ENCODE measurements at regions not wholly inside any gene's neighbourhood (a gene's known extent, or its start where the extent isn't known, plus 50 kb on each side); places are given as distances from the start of the nearest gene placed in this dataset.
"Not testable (repeated sequence)": the region's sequence is repeated elsewhere in the genome, so short reads cannot be mapped to it uniquely, and the experiment has no call there.

DNA sequence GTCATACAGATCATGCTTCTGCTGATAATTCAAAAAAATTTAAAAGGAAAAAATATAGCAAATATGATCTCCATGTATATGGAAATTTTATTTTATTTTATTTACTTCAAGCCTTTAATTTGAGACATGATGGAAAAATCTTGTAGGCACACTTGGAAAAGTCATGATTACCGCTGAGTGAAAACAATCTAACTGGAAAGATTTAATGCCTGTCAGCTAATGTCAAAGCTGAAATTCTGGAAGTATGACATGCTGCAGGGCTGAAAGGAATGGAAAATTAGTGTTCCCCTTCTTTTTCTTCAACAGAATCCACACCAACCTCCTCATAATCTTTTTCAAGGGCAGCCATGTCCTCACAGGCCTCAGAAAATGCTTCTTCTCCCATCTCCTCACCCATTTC, 58.2 kb downstream of the RPRM start:
- no peak for DNase-seq

DNA sequence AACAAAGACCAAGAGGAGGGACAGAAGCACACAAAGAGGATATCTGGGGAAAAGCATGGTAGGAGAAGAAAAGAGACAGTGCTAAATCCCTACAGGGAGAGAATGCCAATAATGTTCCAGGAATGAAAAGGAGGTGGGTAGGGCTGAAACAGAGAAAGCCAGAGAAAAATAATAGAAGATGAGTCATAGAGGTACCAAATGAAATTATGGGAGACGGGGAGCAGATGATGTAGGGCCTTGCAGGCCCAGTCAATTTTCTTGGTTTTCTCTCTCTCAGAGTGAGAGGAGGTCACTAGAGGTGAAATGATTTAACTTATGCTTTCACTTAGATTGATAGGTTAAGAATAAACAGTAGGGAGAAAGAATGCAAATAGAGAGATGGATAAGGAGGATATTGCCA, 61.5 kb downstream of the RPRM start:
- no peak for DNase-seq

DNA sequence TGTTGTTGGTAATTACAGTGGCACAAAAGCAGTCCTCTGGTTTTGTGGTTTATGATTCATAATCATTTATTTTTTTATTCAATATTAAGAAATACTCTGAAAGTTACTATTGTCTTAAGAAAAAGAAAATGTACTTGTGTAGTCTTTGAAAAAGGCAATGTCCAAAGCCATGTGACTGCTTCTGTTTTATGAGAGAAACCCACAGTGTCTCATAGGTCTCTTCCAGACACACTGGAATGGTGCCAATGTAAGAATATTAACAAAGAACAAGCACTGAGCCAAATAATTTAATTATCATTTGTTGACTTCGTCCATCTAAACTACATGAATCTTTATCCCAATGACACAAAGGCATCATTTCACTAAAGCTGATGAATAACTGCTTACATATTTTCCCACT, 62.5 kb downstream of the RPRM start:
- DNase-seq, result no peak

DNA sequence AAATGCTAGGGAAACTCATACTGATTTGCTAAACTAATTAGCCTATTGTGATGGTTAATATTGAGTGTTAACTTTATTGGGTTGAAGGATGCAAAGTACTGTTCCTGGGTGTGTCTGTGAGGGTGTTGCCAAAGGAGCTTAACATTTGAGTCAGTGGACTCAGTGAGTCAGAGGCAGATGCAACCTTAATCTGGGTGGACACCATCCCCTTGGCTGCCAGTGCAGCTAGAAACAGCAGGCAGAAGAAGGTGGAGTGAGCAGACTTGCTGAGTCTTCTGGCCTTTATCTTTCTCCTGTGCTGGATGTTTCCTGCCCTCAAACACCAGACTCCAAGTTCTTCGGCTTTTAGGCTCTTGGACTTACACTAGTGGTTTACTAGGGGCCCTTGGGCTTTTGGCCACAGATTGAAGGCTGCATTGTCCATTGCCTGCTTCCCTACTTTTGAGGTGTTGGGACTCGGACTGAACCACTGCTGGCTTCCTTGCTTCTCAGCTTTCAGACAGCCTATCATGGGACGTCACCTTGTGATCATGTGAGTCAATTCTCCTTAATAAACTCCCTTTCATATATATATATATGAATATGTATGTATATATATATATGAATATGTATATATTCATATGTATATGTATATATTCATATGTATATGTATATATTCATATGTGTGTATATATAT, 69.7 kb downstream of the RPRM start:
- DNase-seq, result no peak

DNA sequence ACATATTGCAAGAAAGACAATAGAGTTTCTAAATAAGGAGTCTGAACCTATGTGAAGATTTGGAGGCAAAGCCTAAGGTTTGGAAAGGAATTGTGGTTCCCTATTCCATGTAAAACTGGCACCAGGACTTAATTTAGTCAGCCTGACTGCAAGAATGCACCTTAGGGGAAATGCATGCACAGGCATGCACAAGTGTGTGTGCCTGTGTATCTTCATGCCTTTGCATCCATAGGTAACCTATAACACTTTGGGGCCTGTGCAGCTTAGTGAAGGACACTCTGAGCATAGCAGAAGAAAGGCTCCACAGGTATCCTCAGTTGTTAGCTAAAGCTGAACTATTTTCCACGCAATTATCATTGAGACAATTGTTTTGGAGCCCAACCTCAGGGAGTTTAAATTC, 73.4 kb downstream of the RPRM start:
- no peak for DNase-seq

DNA sequence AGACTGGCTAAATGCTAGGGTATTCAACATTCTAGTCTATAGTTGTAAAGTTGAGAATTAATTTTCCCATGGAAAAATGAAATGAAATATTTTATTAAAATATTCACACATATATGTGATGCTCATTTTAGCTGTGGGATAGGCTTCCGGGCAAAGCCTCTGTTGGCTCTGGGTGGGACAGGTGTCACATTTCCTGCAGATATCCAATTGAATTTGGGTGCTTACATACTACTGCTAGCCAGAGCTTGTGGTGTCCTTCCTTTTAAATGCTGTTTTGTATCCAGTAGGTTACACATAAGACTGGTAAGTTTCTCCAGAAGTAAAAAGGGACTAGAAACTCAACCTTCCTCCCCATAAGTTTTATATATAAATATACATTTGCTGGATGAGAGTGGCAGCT, 73.8 kb downstream of the RPRM start:
- DNase-seq, result no peak

DNA sequence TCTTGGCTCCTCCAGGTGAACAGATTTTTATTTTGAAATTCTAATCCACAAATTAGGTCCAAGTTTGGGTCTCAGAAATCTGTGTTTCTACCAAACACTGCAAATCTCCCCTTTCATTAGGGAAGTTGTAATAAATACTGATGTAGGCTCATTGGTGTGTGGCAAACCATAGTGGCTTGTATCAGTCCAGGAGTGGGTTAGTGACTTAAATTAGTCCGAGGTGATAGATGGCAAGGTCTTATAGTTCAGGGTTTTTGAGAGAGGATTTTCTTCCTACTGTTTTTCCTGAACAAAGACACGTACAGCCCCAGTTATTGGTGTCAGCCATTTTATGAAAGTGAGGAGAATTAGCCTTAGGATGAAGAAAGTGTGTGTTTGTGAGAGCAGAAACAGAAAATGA, 74.6 kb downstream of the RPRM start:
- DNase-seq, result no peak

DNA sequence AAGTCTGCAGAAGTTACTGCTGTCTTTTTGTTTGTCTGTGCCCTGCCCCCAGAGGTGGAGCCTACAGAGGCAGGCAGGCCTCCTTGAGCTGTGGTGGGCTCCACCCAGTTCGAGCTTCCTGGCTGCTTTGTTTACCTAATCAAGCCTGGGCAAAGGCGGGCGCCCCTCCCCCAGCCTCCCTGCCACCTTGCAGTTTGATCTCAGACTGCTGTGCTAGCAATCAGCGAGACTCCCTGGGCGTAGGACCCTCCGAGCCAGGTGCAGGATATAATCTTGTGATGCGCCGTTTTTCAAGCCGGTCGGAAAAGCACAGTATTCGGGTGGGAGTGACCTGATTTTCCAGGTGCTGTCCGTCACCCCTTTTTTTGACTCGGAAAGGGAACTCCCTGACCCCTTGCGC, 75.2 kb downstream of the RPRM start:
- not testable (repeated sequence) for DNase-seq

DNA sequence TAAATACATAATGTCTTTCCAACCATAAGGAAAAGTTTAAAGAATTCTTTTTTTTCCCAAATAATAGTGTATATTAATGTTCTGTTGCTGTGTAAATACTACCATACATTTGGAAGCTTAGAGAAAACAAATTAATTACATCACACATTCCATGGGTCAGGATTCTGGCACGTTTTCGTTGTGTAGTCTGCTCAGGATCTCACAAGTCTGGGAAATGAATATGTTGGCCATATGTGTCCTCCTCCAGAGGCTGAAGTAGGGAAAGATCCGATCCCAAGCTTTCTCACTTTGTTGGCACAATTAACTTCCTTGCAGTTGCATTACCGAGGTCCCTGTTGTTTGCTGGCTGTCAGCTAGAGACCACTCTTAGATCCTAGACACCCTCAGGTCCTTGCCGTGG, 83.9 kb downstream of the RPRM start:
- no peak for DNase-seq

DNA sequence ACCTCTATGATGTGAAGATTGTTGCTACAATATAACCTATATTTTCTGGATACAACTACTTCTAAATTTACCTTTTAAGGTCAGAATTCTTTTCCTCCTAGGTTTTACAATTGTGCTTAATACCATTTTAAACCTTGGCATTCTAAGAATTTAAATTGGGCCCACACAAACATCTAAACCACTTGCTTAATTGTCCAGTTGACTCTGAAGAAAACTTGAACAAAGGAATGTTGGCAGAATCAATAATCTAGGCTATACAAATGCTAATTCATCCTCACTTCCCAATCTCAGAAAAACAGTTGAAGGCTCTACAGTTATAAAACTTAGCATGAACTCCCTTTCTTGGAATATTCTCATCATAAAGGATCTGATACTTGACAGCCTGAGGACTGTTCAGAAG, 84.3 kb downstream of the RPRM start:
- no peak for DNase-seq

DNA sequence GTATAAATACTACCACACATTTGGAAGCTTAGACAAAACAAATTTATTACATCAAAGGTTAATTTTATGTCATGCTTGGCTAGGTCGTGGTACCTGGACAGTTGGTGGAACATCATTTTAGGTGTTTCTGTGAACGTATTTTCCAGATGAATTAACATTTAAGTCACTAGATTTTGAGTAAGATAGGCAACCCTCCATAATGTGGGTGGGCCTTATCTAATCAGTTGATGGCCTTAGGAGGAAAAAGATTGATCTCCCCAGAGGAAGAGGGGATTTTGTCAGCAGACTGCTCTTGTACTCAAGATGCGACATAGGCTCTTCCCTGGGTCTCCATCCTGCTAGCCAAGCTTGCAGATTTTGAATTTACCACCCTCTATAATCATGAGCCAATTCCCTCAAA, 85.0 kb downstream of the RPRM start:
- no peak for DNase-seq

DNA sequence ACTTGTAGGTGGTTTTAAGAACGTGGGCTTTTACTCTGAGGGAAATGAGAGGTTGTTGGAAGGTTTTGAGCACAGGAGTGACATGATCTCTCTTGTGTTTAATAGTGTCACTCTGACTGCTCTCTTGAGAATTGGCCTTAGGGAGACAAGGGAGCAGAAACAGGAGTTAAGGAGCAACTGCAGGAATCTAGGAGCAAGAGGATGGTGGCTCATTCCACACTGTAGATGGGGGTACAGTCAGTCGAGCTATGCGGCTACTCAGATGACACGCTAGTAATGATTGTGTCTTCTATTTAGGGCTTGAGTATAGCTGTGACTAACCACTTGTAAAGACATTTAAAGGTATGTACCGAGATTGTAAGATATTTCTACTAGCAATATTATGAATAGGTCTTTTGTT, 87.4 kb downstream of the RPRM start:
- no peak for DNase-seq

DNA sequence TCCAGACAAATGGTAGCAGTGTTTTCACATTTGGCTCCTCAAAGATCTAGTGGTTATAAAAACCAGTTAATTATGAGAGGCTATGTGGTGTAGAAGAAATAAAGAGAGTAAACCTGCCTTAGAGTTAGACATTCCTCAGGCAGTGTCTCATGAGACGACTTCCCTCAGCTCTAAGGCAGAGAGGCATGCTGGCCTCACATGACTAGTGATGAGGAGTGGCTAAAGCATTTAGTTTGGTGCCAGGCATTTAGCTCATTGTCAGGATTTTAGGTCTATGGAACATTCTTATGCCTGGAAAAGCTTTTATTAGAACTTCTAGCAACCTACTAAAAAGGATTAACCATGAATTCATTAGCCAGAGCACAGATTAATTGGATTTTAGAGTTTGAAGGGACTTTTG, 90.3 kb downstream of the RPRM start:
- DNase-seq, result no peak

DNA sequence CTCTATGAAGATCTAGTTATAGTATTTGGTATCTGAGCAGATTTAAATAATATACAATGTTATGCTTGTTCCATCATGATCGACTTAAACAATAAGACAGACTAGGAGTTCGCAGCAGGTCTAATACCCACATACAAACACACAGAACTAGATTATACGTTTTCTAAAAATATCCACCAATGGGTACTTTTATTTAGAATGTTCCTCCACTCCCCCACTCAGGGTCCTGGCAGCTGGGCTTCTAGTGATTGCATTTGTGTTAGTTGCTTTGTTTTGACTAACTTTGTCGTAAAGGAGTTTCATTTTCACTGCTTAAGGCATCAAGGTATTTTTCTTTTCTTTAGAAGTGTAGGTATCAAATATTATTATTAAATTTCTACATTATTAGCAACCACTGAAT, 91.4 kb downstream of the RPRM start:
- DNase-seq, result no peak

DNA sequence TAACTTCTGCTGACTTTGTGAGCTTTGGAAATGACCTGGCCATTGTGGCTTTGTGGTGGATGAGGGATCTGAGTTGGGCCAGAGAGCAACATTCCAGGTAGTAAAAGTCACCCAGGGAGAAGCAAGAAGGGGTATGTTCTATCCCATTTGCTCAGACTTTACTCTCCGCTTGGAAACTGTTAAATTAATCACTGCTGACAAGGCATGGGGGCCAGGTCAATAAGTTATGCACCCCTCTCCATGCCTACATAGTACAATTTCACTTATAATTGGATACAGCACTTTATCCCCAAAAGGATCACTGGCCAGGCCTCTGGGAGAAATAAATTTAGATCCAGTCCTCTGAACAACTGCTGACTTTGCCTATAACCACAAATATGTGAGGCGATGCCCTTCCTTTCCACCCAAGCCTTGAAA, 92.1 kb downstream of the RPRM start:
- DNase-seq, result no peak

DNA sequence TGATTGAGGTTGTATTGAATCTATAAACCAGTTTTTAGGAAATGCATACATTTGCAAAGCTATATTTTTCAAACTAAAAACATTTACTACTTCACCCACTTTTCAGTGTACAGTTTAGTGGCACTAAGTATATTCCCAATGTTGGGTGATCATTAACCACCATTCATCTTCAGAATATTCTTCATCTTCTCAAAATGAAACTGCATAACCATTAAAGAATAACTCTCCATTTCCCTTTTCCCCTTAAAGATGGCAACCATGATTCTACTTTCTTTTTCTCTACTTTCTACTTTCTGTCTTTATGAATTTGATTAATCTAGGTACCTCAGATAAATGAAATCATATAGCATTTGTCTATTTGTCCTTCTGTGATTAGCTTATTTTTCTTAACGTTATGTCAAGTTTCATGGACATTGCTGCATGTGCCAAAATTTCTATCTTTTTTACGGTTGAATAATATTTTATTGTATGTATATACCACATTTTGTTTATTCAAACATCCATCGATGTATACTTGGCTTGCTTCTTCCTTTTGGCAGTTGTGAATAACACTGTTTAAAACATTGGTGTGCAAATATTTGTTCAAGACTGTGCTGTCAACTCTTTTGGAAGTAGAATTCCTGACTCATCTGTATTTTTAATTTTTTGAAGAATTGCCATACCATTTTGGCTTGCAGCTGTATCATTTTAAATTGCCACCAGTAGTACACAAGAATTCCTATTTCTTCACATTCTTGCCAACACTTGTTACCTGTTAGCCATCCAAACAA, 104.9 kb downstream of the RPRM start:
- no peak for DNase-seq

DNA sequence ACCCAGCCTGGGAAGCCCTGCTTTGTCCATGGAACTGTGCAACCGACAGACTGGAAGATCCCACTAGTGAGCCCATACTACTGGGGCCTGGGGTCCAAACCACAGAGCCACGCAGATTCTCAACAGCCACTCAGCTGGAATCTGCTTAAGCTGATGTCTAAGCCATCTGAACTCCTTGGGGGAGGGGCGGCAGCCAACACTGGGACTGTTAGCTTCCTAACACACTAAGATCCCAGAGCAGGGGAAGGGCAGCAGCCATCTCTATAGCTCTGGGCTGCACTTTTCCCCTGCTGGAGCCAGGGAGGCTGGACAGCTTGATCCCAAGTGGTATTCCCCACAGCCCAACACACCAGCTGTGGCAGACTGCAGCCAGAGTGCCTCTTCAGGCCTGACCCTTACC, 118.3 kb downstream of the RPRM start:
- no peak for DNase-seq

DNA sequence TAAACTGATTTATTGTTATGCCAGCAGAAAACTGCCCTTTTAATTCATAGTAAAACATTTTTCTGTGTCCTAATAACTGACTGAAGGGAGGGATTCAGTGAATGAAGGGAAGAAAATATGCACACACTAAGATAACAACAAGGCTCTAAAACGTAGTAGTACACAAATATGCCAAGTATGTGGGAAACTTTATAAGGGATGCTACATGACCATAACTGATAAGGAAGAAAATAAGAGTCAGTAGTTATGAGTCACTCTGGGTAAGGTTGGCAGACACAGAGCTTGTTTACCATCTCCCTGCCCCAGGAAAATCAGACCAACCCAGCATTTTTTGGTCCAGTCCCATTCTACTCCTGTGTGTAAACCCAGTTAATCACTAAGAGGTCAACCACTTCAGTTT, 124.2 kb downstream of the RPRM start:
- no peak for DNase-seq

DNA sequence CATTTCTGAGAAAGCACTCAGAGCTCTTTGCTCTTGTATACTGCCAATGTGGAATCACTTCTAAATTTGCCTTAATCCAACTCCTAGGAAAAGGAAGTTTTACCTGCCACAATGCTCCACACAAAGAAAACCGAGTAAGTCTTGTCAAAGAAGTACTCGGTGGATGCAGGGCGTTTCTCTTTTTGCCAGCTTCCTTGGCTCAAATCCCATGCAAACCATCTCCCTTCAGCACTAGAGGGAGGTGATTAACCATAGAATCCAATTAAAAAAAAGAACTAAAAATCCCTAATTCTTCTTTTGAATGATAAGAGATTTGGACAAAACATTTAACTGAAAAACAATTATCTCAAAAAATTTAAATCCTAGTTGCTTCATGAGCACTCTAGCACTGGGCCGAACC, 129.0 kb downstream of the RPRM start:
- DNase-seq, result no peak

DNA sequence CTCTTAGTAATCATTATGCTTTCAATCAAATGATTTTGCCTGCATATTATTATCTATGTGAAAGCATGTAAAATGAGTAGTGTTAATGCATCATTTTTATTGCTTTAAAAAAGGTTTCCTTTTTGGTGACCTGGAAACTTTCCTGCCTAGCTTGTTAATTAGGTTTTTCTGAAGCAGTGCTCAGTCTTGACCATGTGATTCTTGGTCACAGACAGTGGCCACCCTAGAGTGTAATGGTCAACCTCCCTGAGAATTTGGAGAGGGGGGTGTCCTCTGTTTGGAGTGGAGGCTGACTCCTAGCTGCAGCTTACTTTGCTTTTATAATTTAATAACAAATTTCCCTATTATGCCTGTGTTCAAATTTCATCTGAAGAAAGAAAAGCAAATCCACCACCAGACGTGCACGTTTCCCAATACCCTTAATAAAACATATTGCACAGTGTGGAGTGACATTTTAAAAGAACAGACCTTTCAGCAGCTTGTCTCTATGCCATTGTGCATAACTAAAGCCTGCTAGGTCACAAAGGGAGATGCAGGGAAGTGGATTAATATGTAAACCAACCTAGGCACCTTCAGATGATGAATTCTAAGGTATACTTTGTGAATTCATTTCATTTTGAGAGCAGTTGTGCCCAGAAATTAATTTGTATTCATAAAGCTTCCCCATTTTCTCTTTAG, 130.6 kb downstream of the RPRM start:
- DNase-seq, result no peak

DNA sequence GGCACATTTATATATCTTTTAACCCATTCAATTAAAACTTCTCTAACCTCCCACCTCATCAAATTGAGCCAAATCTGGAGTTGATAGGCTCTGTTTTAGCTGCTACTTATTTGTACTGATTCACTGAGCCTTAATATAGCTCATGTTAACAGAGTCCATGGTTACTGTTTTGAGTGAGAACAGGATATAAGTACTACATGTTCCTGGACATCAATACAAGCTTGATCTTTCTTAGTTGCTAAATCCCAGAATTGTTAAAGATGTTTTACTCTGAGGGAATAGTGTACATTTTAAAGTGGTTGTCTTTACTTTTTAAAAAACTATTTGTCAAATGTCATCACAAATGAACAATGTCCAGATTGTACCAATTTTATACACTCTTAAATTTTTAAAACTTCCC, 157.7 kb downstream of the RPRM start:
- no peak for DNase-seq

DNA sequence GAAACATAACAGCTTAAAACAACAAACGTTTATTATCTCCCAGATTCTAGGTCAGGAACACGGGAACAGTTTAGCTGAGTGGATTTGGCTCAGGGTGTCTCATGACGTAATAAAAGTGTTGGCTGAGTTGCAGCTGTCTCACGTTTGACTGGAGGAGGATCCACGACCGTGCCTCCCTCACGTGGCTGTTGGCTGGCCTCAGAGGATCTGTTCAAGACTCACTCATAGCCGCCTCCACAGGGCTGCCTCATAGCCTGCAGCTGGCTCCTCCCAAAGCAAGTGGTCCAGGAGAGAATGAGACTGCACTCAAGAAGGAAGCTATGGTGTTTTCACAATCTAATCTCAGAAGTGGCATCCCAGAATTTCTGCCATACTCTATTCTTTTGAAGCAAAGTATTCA, 167.1 kb downstream of the RPRM start:
- DNase-seq, result no peak

DNA sequence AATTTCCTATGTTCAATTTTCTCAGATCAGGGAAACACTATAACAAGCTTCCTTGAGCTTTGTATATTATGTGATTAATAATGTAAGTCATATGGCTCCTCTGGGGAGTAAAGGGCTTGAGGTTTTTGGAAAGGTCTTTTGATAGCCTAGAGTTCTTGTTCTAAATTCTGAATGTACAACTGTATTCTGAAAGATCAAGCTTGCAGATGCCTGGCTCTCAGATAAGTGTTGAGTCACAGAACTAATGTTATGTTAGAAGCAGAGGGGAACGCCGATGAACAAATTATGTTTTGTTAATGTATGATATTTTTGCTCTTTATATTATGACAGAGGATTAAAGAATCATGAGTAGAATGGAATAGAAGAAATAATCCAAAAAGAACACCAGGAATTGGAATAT, 170.1 kb downstream of the RPRM start:
- DNase-seq, result no peak

DNA sequence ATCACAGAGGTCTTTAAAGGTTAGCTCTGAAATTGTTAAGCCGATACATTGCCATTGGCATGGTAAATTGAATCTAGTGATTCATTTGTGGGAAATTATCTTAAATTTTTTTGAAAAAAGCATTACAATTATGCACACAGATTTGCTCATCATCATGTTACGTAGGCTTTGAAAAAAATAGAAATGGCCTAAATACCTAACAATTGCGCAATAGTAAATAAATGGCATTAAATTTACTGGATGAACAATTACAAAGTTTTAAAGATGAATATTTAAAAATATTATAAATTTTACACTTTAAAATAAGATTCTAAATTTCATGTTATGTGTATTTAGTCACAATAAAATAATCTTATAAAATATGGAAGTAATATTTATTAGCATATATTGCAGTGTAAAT, 171.3 kb downstream of the RPRM start:
- no peak for DNase-seq

Measured in CD4-positive, alpha-beta T cell treated with Interleukin-21 for 1 hour (primary cell).